ENCODE measurements at regions not wholly inside any gene's neighbourhood (a gene's known extent, or its start where the extent isn't known, plus 50 kb on each side); places are given as distances from the start of the nearest gene placed in this dataset.

DNA sequence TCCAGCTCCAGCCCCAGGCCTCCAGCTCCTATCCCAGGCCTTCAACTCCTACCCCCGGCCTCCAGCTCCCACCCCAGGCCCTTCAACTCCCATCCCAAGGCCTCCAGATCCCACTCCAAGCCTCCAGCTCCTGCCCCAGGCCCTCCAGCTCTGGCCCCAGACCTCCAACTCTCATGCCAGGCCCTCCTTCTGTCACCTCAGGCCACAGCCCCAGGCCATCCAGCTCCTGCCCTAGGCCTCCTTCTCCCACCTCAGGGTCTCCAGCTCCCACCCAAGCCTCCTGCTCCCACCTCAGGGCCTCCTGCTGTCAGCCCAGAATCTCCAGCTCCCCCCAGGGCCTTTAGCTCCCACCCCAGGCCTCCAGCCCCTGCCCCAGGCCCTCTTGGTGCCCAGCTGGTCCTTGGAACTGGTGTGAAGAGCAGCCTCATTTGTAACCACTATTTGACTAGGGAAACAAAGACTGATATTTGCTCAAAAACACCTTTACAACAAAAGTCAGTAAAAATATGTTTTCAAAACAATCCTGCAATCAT is 67.8 kb upstream of the SALL3 start:
- Histone ChIP-seq H4K20me1 (ENCODE audit: insufficient read depth, low read length) (no peaks in the 10 kb centered on the region), H3K9me3 (ENCODE audit: low read length) (no peaks in the 10 kb centered on the region), H3K4me3 (replicated peaks in 1 of 3; ENCODE audit: insufficient read depth in 1 of 3, low read depth in 2 of 3, low read length in 3 of 3) (no peak overlapping the region), H3K9ac (ENCODE audit: insufficient read depth, low read depth, low read length) (no peak overlapping the region), H2AFZ (ENCODE audit: low read length) (no peak overlapping the region), H3K27ac (ENCODE audit: extremely low read length, insufficient read depth, low read length) (no peak overlapping the region), H3K36me3 (replicated peaks in 1 of 2; ENCODE audit: control insufficient read depth in 1 of 2, insufficient read depth in 2 of 2, low read length in 2 of 2) (no peaks in the 10 kb centered on the region), H3K4me2 (ENCODE audit: low read depth, low read length) (no peak overlapping the region), H3K79me2 (ENCODE audit: insufficient read depth, low read length) (no peaks in the 10 kb centered on the region), H3K4me1 (ENCODE audit: insufficient read depth, low read length) (no peaks in the 10 kb centered on the region), H3K27me3 (ENCODE audit: control insufficient read depth in 1 of 2, insufficient read depth in 2 of 2, low read length in 2 of 2) (peaks cover 2 to 31% of the 10 kb centered on the region in 2 experiments; a peak in 4 of 5 replicates)
- in situ Hi-C loops (cut with HindIII; ENCODE audit: extremely low pct_ligation_motif_present, low pct_unique_long_range_greater_than_20kb) = no loop called here
- ATAC-seq (no peak), FAIRE-seq (no peak), DNase-seq (ENCODE audit: low spot score) (no peak)
- TF ChIP-seq ZNF781 (CRISPR knock-in tag; IDR thresholded peaks at IDR 0.05; ENCODE audit: borderline replicate concordance, not compliant biosample characterization) = no peak
- TF ChIP-seq ZNF558 (CRISPR knock-in tag; IDR thresholded peaks at IDR 0.05; ENCODE audit: borderline replicate concordance) = no peak
- TF ChIP-seq TAF15 (IDR thresholded peaks at IDR 0.05; ENCODE audit: low read depth, low read length, poor library complexity, severe bottlenecking) = no peak
- TF ChIP-seq SALL2 (CRISPR knock-in tag; IDR thresholded peaks at IDR 0.05) = no peak
- TF ChIP-seq, protein P1, sequence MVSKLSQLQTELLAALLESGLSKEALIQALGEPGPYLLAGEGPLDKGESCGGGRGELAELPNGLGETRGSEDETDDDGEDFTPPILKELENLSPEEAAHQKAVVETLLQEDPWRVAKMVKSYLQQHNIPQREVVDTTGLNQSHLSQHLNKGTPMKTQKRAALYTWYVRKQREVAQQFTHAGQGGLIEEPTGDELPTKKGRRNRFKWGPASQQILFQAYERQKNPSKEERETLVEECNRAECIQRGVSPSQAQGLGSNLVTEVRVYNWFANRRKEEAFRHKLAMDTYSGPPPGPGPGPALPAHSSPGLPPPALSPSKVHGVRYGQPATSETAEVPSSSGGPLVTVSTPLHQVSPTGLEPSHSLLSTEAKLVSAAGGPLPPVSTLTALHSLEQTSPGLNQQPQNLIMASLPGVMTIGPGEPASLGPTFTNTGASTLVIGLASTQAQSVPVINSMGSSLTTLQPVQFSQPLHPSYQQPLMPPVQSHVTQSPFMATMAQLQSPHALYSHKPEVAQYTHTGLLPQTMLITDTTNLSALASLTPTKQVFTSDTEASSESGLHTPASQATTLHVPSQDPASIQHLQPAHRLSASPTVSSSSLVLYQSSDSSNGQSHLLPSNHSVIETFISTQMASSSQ (IDR thresholded peaks at IDR 0.05; ENCODE audit: low read depth) = no peak
- TF ChIP-seq, protein P1 (CRISPR knock-in tag; IDR thresholded peaks at IDR 0.05; ENCODE audit: borderline replicate concordance) = no peak
- no peak for TF ChIP-seq DNMT1 (CRISPR knock-in tag; IDR thresholded peaks at IDR 0.05)
- TF ChIP-seq PHF21A (CRISPR knock-in tag; IDR thresholded peaks at IDR 0.05) = no peak
- intact Hi-C loops (cut with micrococcal nuclease; ENCODE audit: unreplicated experiment) = no loop called here
- POLR2A ChIA-PET = no interaction called here
- WGBS (ENCODE audit: low lambda C conversion rate) = 0% methylated on average over 1 of the region's 1 CpG
- no TSS peak for BruUV-seq (replicated peaks)
- CTCF ChIA-PET (ENCODE audit: low intra/inter-chr PET ratio, low total read pairs) = no interaction called here

All from HepG2 (cell line).